ENCODE measurements at regions not wholly inside any gene's neighbourhood (a gene's known extent, or its start where the extent isn't known, plus 50 kb on each side); places are given as distances from the start of the nearest gene placed in this dataset.
"Not testable (repeated sequence)": the region's sequence is repeated elsewhere in the genome, so short reads cannot be mapped to it uniquely, and the experiment has no call there.

DNA sequence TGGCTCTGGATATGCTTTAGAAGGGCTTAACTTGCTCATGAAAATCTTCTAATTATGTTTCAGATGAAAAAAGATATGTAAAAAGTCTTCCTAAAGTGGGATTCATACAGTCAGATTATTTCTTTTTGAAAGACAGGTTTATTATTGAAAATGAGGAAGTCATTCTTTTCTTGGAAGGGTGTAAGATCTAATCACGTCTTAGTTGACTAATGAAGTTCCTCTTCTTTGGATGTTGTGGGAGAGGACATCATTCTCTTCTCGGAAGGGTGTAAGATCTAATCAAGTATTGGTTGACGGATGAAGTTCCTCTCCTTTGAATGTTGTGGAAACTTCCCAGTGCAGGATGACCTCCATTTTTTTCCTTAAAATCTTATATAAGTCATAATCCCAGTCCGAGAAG is 74.9 kb downstream of the ALG10 start:
- Histone ChIP-seq H3K9ac (ENCODE audit: low read depth in 1 of 3, low read length in 3 of 3) (no peak overlapping the region), H3K27ac (ENCODE audit: low read depth, low read length) (no peak overlapping the region), H3K9me3 (ENCODE audit: control insufficient read depth in 3 of 3, low read length in 3 of 3) (no peaks in the 10 kb centered on the region), H3K4me3 (ENCODE audit: low read length in 3 of 3) (no peak overlapping the region), H3K4me1 (ENCODE audit: control insufficient read depth in 3 of 3, insufficient read depth in 3 of 3, low read length in 3 of 3) (no peaks in the 10 kb centered on the region), H3K36me3 (ENCODE audit: control insufficient read depth in 3 of 3, insufficient read depth in 3 of 3, low read length in 3 of 3) (no peaks in the 10 kb centered on the region), H3K27me3 (ENCODE audit: control insufficient read depth in 3 of 3, insufficient read depth in 3 of 3, low read length in 3 of 3) (no peaks in the 10 kb centered on the region)

DNA sequence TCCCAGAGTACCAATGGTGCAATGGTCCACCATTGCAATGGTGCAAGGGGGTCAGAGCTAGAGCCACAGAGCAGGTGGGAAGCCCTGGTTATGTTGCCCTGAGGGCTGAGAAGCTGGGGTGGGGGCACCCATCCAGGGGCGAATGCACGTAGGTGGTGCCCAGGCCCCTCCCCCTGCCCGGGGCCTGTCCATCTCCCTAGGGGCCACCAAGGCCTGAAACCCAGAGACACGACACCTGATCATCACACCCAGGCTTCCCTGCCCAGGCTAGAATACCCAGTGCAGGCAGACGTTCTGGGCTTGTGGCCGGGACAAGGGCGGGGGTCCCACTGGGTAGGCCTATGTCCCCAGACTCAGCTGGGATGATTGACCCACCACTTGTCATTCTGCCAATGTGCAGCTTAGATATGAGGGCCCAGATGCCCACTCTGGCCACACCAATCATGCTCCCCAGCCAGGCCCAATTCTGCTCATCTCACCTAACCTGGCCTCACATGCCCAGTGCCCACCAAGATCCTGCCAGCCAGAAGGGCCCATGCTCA is 83.2 kb downstream of the ALG10 start:
- no peaks in the 10 kb centered on the region for H3K4me1 ChIP-seq (ENCODE audit: control insufficient read depth in 3 of 3, insufficient read depth in 3 of 3, low read length in 3 of 3)
- H3K4me3 ChIP-seq (ENCODE audit: low read length in 3 of 3), result no peak overlapping the region
- H3K27ac ChIP-seq (ENCODE audit: low read depth, low read length), result no peak overlapping the region
- H3K36me3 ChIP-seq (ENCODE audit: control insufficient read depth in 3 of 3, insufficient read depth in 3 of 3, low read length in 3 of 3), result no peaks in the 10 kb centered on the region
- H3K9me3 ChIP-seq (ENCODE audit: control insufficient read depth in 3 of 3, low read length in 3 of 3), result no peaks in the 10 kb centered on the region
- H3K9ac ChIP-seq (ENCODE audit: low read depth in 1 of 3, low read length in 3 of 3), result no peak overlapping the region
- H3K27me3 ChIP-seq (ENCODE audit: control insufficient read depth in 3 of 3, insufficient read depth in 3 of 3, low read length in 3 of 3), result peaks cover 4 to 41% (median 30%) of the 10 kb centered on the region in 3 donors

DNA sequence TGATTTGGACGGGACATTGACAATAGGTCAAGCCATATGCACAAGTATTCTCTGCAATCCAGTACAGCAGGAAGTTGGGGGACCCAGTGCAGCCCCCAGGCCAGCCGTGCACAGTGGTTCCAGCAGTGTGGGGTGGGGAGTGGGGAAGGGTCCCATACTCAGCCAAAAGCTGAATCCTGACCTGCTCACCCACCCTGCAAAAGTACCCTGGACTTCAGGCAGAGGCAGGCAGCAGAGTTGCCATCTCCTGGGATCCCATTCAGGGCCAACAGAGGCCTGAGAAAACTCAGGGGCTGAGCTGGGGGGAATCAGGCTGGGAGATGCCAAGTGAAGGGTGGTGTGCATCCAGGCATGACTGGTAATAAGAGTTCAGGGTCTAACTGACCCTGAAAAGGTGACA is 83.9 kb downstream of the ALG10 start:
- H3K9ac ChIP-seq (ENCODE audit: low read depth in 1 of 3, low read length in 3 of 3), result no peak overlapping the region
- H3K4me1 ChIP-seq (ENCODE audit: control insufficient read depth in 3 of 3, insufficient read depth in 3 of 3, low read length in 3 of 3), result no peaks in the 10 kb centered on the region
- H3K4me3 ChIP-seq (ENCODE audit: low read length in 3 of 3), result no peak overlapping the region
- peaks cover 4 to 41% (median 30%) of the 10 kb centered on the region in 3 donors for H3K27me3 ChIP-seq (ENCODE audit: control insufficient read depth in 3 of 3, insufficient read depth in 3 of 3, low read length in 3 of 3)
- H3K27ac ChIP-seq (ENCODE audit: low read depth, low read length), result no peak overlapping the region
- no peaks in the 10 kb centered on the region for H3K9me3 ChIP-seq (ENCODE audit: control insufficient read depth in 3 of 3, low read length in 3 of 3)
- H3K36me3 ChIP-seq (ENCODE audit: control insufficient read depth in 3 of 3, insufficient read depth in 3 of 3, low read length in 3 of 3), result no peaks in the 10 kb centered on the region

- H3K9ac ChIP-seq (ENCODE audit: low read depth in 1 of 3, low read length in 3 of 3), result no peak overlapping the region
- H3K9me3 ChIP-seq (ENCODE audit: control insufficient read depth in 3 of 3, low read length in 3 of 3), result no peaks in the 10 kb centered on the region
- no peaks in the 10 kb centered on the region for H3K4me1 ChIP-seq (ENCODE audit: control insufficient read depth in 3 of 3, insufficient read depth in 3 of 3, low read length in 3 of 3)
- H3K27me3 ChIP-seq (ENCODE audit: control insufficient read depth in 3 of 3, insufficient read depth in 3 of 3, low read length in 3 of 3), result peaks cover 4 to 41% (median 30%) of the 10 kb centered on the region in 3 donors
- H3K36me3 ChIP-seq (ENCODE audit: control insufficient read depth in 3 of 3, insufficient read depth in 3 of 3, low read length in 3 of 3), result no peaks in the 10 kb centered on the region
- no peak overlapping the region for H3K27ac ChIP-seq (ENCODE audit: low read depth, low read length)
- H3K4me3 ChIP-seq (ENCODE audit: low read length in 3 of 3), result no peak overlapping the region
These were observed 84.7 kb downstream of the ALG10 start for GRCh38 chr12:34107016-34107415.

DNA sequence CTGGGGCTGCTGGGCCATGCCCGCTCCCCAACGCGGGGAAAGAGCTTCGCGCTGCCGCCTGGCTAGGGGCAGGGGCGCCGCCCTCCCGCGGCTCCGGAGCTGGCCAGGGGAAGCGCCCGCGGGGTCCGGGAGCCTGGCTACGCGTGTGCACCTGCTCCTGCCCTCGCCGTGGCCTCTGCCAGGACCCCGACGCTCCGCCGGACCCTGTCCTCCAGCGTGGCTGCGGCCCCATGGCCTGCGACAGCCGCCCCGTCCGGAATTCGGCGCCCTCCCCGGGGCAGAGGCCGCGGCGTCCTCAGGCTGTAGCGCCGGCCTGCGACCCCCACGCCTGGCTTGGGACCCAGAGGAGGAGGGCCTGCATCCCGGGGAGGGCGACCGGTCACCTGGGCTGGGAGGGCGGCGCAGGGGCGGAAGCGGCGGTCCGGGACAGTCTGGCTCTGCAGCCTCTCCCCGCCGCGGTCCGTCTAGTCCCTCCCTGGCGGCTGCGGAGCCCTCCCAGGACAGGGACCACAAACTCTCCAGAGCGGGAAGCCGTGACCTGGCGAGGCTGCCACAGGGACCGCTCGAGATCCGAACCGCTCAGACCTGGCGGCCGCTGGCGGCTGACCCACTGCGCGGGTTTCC is 85.6 kb downstream of the ALG10 start:
- Histone ChIP-seq H3K4me3 (ENCODE audit: low read length in 3 of 3) (no peak overlapping the region), H3K9me3 (ENCODE audit: control insufficient read depth in 3 of 3, low read length in 3 of 3) (no peaks in the 10 kb centered on the region), H3K27me3 (ENCODE audit: control insufficient read depth in 3 of 3, insufficient read depth in 3 of 3, low read length in 3 of 3) (peaks cover 4 to 41% (median 30%) of the 10 kb centered on the region in 3 donors), H3K4me1 (ENCODE audit: control insufficient read depth in 3 of 3, insufficient read depth in 3 of 3, low read length in 3 of 3) (no peaks in the 10 kb centered on the region), H3K27ac (ENCODE audit: low read depth, low read length) (no peak overlapping the region), H3K9ac (ENCODE audit: low read depth in 1 of 3, low read length in 3 of 3) (no peak overlapping the region), H3K36me3 (ENCODE audit: control insufficient read depth in 3 of 3, insufficient read depth in 3 of 3, low read length in 3 of 3) (no peaks in the 10 kb centered on the region)

DNA sequence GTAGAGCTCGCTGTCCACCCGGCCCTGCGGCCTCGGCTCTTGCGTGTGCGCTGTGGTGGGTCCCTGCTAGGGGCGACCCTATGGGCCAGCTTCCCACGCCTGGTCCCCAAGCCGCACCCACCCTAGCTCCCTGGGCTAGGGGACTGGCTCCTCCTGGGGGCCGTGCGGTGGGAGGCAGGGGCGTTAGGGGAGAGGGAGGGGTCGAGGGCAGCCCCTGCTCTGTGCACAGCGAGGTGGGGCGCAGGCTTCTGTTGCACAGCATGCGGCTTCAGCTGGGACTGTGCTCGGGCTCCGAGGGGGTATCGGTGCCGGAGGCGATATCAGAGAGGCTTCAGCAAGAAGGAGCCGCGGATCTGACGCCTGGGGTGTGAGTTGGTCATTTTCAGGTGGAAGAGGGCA is 86.1 kb downstream of the ALG10 start:
- Histone ChIP-seq H3K4me3 (ENCODE audit: low read length in 3 of 3) (no peak overlapping the region), H3K9me3 (ENCODE audit: control insufficient read depth in 3 of 3, low read length in 3 of 3) (no peaks in the 10 kb centered on the region), H3K27ac (ENCODE audit: low read depth, low read length) (no peak overlapping the region), H3K9ac (ENCODE audit: low read depth in 1 of 3, low read length in 3 of 3) (no peak overlapping the region), H3K36me3 (ENCODE audit: control insufficient read depth in 3 of 3, insufficient read depth in 3 of 3, low read length in 3 of 3) (no peaks in the 10 kb centered on the region), H3K4me1 (ENCODE audit: control insufficient read depth in 3 of 3, insufficient read depth in 3 of 3, low read length in 3 of 3) (no peaks in the 10 kb centered on the region), H3K27me3 (ENCODE audit: control insufficient read depth in 3 of 3, insufficient read depth in 3 of 3, low read length in 3 of 3) (peaks cover 4 to 41% (median 30%) of the 10 kb centered on the region in 3 donors)

- Histone ChIP-seq H3K27ac (ENCODE audit: low read depth, low read length) (no peak overlapping the region), H3K4me3 (ENCODE audit: low read length in 3 of 3) (no peak overlapping the region), H3K4me1 (ENCODE audit: control insufficient read depth in 3 of 3, insufficient read depth in 3 of 3, low read length in 3 of 3) (no peaks in the 10 kb centered on the region), H3K9ac (ENCODE audit: low read depth in 1 of 3, low read length in 3 of 3) (no peak overlapping the region), H3K36me3 (ENCODE audit: control insufficient read depth in 3 of 3, insufficient read depth in 3 of 3, low read length in 3 of 3) (no peaks in the 10 kb centered on the region), H3K27me3 (ENCODE audit: control insufficient read depth in 3 of 3, insufficient read depth in 3 of 3, low read length in 3 of 3) (peaks cover 4 to 41% (median 30%) of the 10 kb centered on the region in 3 donors), H3K9me3 (ENCODE audit: control insufficient read depth in 3 of 3, low read length in 3 of 3) (no peaks in the 10 kb centered on the region)
These were observed 86.7 kb downstream of the ALG10 start for GRCh38 chr12:34108967-34109366.

DNA sequence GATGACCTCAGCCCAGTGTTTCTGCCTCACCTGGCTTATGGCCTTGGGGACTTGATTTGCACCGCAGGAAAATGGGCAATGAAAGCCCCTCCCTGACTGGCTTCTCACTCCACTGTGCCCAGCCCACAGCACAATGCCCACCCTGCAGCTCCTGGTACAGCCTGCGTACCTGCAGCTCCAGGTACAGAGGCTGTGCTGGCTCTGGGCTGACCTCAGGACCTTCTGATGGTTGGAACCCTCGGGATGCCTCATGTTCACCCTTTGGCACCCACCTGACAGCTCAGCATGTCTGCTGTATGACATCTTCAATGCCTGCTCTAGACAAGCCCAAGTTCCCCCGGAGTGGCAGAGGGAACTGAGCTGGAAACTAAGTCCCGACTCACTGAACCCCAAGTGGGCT is 87.1 kb downstream of the ALG10 start:
- H3K27ac ChIP-seq (ENCODE audit: low read depth, low read length), result no peak overlapping the region
- no peaks in the 10 kb centered on the region for H3K9me3 ChIP-seq (ENCODE audit: control insufficient read depth in 3 of 3, low read length in 3 of 3)
- no peaks in the 10 kb centered on the region for H3K36me3 ChIP-seq (ENCODE audit: control insufficient read depth in 3 of 3, insufficient read depth in 3 of 3, low read length in 3 of 3)
- no peaks in the 10 kb centered on the region for H3K4me1 ChIP-seq (ENCODE audit: control insufficient read depth in 3 of 3, insufficient read depth in 3 of 3, low read length in 3 of 3)
- no peak overlapping the region for H3K4me3 ChIP-seq (ENCODE audit: low read length in 3 of 3)
- no peak overlapping the region for H3K9ac ChIP-seq (ENCODE audit: low read depth in 1 of 3, low read length in 3 of 3)
- H3K27me3 ChIP-seq (ENCODE audit: control insufficient read depth in 3 of 3, insufficient read depth in 3 of 3, low read length in 3 of 3), result peaks cover 4 to 41% (median 30%) of the 10 kb centered on the region in 3 donors

- H3K4me1 ChIP-seq (ENCODE audit: control insufficient read depth in 3 of 3, insufficient read depth in 3 of 3, low read length in 3 of 3); H3K4me3 ChIP-seq (ENCODE audit: low read length in 3 of 3); H3K9me3 ChIP-seq (ENCODE audit: control insufficient read depth in 3 of 3, low read length in 3 of 3); H3K36me3 ChIP-seq (ENCODE audit: control insufficient read depth in 3 of 3, insufficient read depth in 3 of 3, low read length in 3 of 3); H3K27ac ChIP-seq (ENCODE audit: low read depth, low read length); H3K9ac ChIP-seq (ENCODE audit: low read depth in 1 of 3, low read length in 3 of 3): not testable (repeated sequence)
- H3K27me3 ChIP-seq (ENCODE audit: control insufficient read depth in 3 of 3, insufficient read depth in 3 of 3, low read length in 3 of 3), result peaks cover 4 to 41% (median 30%) of the 10 kb centered on the region in 3 donors
These were observed 87.7 kb downstream of the ALG10 start for GRCh38 chr12:34109909-34110531.

DNA sequence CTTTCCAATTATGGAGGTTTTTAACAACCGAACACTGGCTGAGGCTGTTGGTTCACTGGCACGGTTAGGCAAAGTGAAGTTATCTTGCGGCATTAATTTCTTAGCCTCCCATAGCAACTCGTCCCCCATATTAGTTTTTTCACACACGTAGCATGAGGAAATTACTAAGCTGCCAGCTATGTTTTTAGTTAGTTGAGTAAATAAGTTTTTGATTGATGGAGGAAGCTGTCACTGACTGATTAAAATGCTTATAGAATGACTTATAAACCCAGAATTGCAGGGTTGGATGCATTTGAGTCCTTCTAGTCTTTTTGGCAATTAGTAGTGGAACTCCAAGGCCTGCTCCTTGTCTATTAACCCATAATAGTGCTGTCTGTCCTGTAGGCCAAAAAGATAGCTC is 97.1 kb downstream of the ALG10 start:
- Histone ChIP-seq H3K9ac (ENCODE audit: low read depth in 1 of 3, low read length in 3 of 3) (no peak overlapping the region), H3K36me3 (ENCODE audit: control insufficient read depth in 3 of 3, insufficient read depth in 3 of 3, low read length in 3 of 3) (no peaks in the 10 kb centered on the region), H3K9me3 (ENCODE audit: control insufficient read depth in 3 of 3, low read length in 3 of 3) (no peaks in the 10 kb centered on the region), H3K4me3 (ENCODE audit: low read length in 3 of 3) (no peak overlapping the region), H3K4me1 (ENCODE audit: control insufficient read depth in 3 of 3, insufficient read depth in 3 of 3, low read length in 3 of 3) (no peaks in the 10 kb centered on the region), H3K27ac (ENCODE audit: low read depth, low read length) (no peak overlapping the region), H3K27me3 (ENCODE audit: control insufficient read depth in 3 of 3, insufficient read depth in 3 of 3, low read length in 3 of 3) (no peaks in the 10 kb centered on the region)

Measured in skeletal muscle tissue (tissue), 3 donors.